Activated naive CD8-positive, alpha-beta T cell treated with anti-CD3 and anti-CD28 coated beads, Interleukin-2, amount 50 U/mL, for 24 hours (primary cell): ENCODE measurements at regions not wholly inside any gene's neighbourhood (a gene's known extent, or its start where the extent isn't known, plus 50 kb on each side); places are given as distances from the start of the nearest gene placed in this dataset.
"Not testable (repeated sequence)": the region's sequence is repeated elsewhere in the genome, so short reads cannot be mapped to it uniquely, and the experiment has no call there.

ENCODE experiments used
- ATAC-seq: fragments of 150-1000 bp; cut with Tn5 transposase; one replicate; pipeline ENCODE4 v1.10.0; 2021
- DNase-seq: peaks from one replicate; pipeline ENCODE4 v3.0.0; 2021
- H3K27ac Mint-ChIP-seq: one replicate; pipeline ENCODE4 v1.8.0; 2021; ENCODE audit warnings: mild to moderate bottlenecking, mixed read lengths
- H3K27me3 Mint-ChIP-seq: one replicate; pipeline ENCODE4 v1.8.0; 2021; ENCODE audit warnings: mixed read lengths
- H3K36me3 Mint-ChIP-seq: one replicate; pipeline ENCODE4 v1.8.0; 2021; ENCODE audit warnings: low read depth, mixed read lengths
- H3K4me1 Mint-ChIP-seq: one replicate; pipeline ENCODE4 v1.8.0; 2021; ENCODE audit warnings: mixed read lengths
- H3K4me3 Mint-ChIP-seq: one replicate; pipeline ENCODE4 v1.8.0; 2021; ENCODE audit warnings: mild to moderate bottlenecking, moderate library complexity, mixed read lengths
- H3K9me3 Mint-ChIP-seq: one replicate; pipeline ENCODE4 v1.8.0; 2021; ENCODE audit warnings: mixed read lengths

GRCh38 chr1:115524236-115524635, 117.5 kb upstream of the VANGL1 start:
- no peak overlapping the region for H3K4me3 Mint-ChIP-seq
- peaks cover 10% of the 10 kb centered on the region for H3K27me3 Mint-ChIP-seq
- H3K9me3 Mint-ChIP-seq: no peaks in the 10 kb centered on the region
- no peaks in the 10 kb centered on the region for H3K4me1 Mint-ChIP-seq
- H3K27ac Mint-ChIP-seq: no peak overlapping the region
- DNase-seq (no peak), ATAC-seq (no peak)
- no peaks in the 10 kb centered on the region for H3K36me3 Mint-ChIP-seq

DNA sequence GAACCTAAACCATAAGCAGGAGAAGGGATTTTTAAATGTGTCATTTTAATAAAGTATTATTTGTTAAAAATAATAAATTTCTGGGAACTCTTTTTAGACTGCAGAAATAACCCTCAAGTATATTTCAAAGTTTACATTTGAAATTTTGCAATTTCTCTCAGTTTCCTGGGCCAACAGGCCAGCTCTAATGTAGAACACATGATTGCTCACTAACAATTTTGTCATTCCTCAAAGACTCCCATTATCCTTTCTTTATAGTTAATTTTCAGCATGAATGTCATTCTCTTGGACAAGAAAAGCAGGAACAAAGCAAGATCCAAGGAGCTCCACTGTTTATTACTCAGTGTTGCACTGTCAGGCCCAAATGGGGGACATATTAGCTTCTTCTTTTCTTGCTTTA, 119.4 kb upstream of the VANGL1 start:
- no peak for DNase-seq
- Mint-ChIP-seq H3K27me3 (peaks cover 12% of the 10 kb centered on the region), H3K4me3 (no peak overlapping the region), H3K9me3 (no peaks in the 10 kb centered on the region), H3K4me1 (no peaks in the 10 kb centered on the region), H3K36me3 (no peaks in the 10 kb centered on the region), H3K27ac (no peak overlapping the region)
- ATAC-seq: no peak

- ATAC-seq: no peak
Observed at GRCh38 chr1:115515270-115515669, 126.5 kb upstream of the VANGL1 start.

DNA sequence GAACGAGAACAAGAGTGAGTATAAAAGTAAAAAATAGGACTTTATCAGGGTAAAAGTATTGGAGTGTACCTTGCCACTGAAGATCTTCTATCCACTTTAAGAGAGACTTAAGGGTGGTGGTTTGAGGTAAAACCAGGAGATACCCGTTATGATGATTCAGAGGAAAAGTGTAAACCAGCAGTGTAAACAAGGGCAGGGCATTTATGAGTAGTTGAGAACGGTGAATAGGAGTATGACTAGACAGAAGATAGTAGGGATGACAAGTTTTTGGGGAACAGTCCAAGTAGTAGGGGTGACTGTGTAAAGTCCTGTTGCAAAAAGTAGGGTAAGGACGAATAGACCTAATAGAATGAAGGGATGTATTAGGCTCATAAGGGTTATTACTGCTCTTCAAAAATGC, 131.5 kb upstream of the VANGL1 start:
- not testable (repeated sequence) for H3K4me3 Mint-ChIP-seq, H3K9me3 Mint-ChIP-seq, DNase-seq, ATAC-seq, H3K36me3 Mint-ChIP-seq, H3K27ac Mint-ChIP-seq, H3K27me3 Mint-ChIP-seq, H3K4me1 Mint-ChIP-seq

More at GRCh38 chr1:115515270-115515669, 126.5 kb upstream of the VANGL1 start:
- DNase-seq: no peak
- H3K27ac Mint-ChIP-seq: no peak overlapping the region
- no peaks in the 10 kb centered on the region for H3K4me1 Mint-ChIP-seq
- no peak overlapping the region for H3K4me3 Mint-ChIP-seq
- H3K27me3 Mint-ChIP-seq: peaks cover 10% of the 10 kb centered on the region
- no peaks in the 10 kb centered on the region for H3K36me3 Mint-ChIP-seq
- no peaks in the 10 kb centered on the region for H3K9me3 Mint-ChIP-seq

DNA sequence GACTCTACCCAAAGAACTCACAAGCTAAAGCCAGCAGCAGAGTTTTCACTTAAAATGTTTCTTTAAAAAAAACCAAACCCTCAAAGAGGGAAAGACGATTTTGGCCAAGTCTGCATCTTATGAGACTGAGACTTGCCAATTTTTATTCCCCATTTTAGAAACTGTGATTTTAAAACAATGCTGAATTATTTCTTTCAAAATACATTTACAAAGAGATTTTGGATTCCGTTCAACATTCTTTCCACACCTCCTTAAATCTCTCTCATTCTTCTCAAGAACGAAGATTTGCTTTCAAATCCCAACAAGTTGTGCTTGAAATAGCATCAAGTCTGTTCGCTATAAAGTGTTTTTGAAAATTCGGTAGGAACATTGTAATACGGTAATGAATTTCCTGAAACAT, 133.9 kb upstream of the VANGL1 start:
- Mint-ChIP-seq H3K27ac (no peak overlapping the region), H3K4me3 (no peak overlapping the region), H3K36me3 (no peaks in the 10 kb centered on the region), H3K4me1 (no peaks in the 10 kb centered on the region), H3K9me3 (no peaks in the 10 kb centered on the region), H3K27me3 (peaks cover 9% of the 10 kb centered on the region)
- no peak for ATAC-seq
- no peak for DNase-seq

- Mint-ChIP-seq H3K27me3 (peaks cover 9% of the 10 kb centered on the region), H3K36me3 (no peaks in the 10 kb centered on the region), H3K27ac (no peak overlapping the region), H3K4me3 (no peak overlapping the region), H3K4me1 (peaks cover 5% of the 10 kb centered on the region), H3K9me3 (no peaks in the 10 kb centered on the region)
- ATAC-seq (no peak), DNase-seq (no peak)
Observed at GRCh38 chr1:115506924-115507589, 134.7 kb upstream of the VANGL1 start.

GRCh38 chr1:115506518-115506917, 135.3 kb upstream of the VANGL1 start:
- DNase-seq (no peak), ATAC-seq (no peak)
- Mint-ChIP-seq H3K27me3 (peaks cover 9% of the 10 kb centered on the region), H3K4me1 (peaks cover 11% of the 10 kb centered on the region), H3K4me3 (no peak overlapping the region), H3K9me3 (no peaks in the 10 kb centered on the region), H3K36me3 (no peaks in the 10 kb centered on the region), H3K27ac (no peak overlapping the region)

GRCh38 chr1:115505148-115505571, 136.6 kb upstream of the VANGL1 start:
- H3K9me3 Mint-ChIP-seq: no peaks in the 10 kb centered on the region
- H3K27me3 Mint-ChIP-seq: peaks cover 11% of the 10 kb centered on the region
- H3K36me3 Mint-ChIP-seq: no peaks in the 10 kb centered on the region
- ATAC-seq (no peak), DNase-seq (no peak)
- H3K27ac Mint-ChIP-seq: no peak overlapping the region
- no peak overlapping the region for H3K4me3 Mint-ChIP-seq
- H3K4me1 Mint-ChIP-seq: peaks cover 12% of the 10 kb centered on the region

- not testable (repeated sequence) for ATAC-seq
Observed at GRCh38 chr1:115502183-115502582, 139.6 kb upstream of the VANGL1 start.

GRCh38 chr1:115501476-115501875, 140.3 kb upstream of the VANGL1 start:
- H3K4me1 Mint-ChIP-seq: peaks cover 12% of the 10 kb centered on the region
- peaks cover 5% of the 10 kb centered on the region for H3K27me3 Mint-ChIP-seq
- DNase-seq (no peak), ATAC-seq (no peak)
- H3K27ac Mint-ChIP-seq: no peak overlapping the region
- H3K9me3 Mint-ChIP-seq: no peaks in the 10 kb centered on the region
- H3K36me3 Mint-ChIP-seq: no peaks in the 10 kb centered on the region
- no peak overlapping the region for H3K4me3 Mint-ChIP-seq

More at GRCh38 chr1:115502183-115502582, 139.6 kb upstream of the VANGL1 start:
- not testable (repeated sequence) for H3K4me3 Mint-ChIP-seq, DNase-seq, H3K27ac Mint-ChIP-seq, H3K36me3 Mint-ChIP-seq, H3K27me3 Mint-ChIP-seq, H3K9me3 Mint-ChIP-seq
- H3K4me1 Mint-ChIP-seq: peaks cover 12% of the 10 kb centered on the region

- ATAC-seq (no peak), DNase-seq (no peak)
- no peak overlapping the region for H3K27ac Mint-ChIP-seq
- peaks cover 12% of the 10 kb centered on the region for H3K4me1 Mint-ChIP-seq
- H3K27me3 Mint-ChIP-seq: peaks cover 4% of the 10 kb centered on the region
- no peaks in the 10 kb centered on the region for H3K36me3 Mint-ChIP-seq
- H3K4me3 Mint-ChIP-seq: no peak overlapping the region
- no peaks in the 10 kb centered on the region for H3K9me3 Mint-ChIP-seq
Observed at GRCh38 chr1:115499253-115499652, 142.5 kb upstream of the VANGL1 start.

DNA sequence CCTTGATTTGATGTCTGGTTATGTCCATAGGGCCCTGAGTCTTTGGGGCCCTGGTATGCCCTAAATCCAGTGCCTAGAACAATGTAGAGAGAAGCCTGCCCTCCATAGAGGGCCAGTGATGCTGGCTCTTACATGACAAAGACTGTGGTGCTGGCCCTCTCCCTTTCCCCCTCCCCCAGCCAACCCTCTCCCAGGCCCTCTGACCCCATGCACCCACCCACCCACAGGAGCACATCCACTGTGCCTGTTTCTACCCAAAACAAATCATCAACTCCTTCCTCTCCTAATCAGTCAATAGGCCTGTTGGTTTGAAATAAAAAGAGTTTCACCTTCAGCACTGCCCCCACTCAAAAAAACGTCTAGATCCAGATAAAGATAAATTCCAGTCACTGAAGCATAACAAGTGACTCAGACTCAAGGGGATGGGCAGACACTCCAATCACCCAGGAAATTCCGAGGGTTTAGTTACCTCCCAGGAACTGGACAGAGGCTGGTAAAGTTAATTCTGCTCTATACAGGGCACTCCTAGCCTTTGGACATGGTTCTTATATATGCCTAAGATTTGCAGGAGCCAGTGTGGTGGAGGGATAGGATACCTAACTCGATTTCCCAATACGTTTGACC, 144.8 kb upstream of the VANGL1 start:
- no peaks in the 10 kb centered on the region for H3K36me3 Mint-ChIP-seq
- peaks cover 6% of the 10 kb centered on the region for H3K4me1 Mint-ChIP-seq
- DNase-seq: no peak
- ATAC-seq: no peak
- no peak overlapping the region for H3K27ac Mint-ChIP-seq
- H3K4me3 Mint-ChIP-seq: no peak overlapping the region
- H3K9me3 Mint-ChIP-seq: no peaks in the 10 kb centered on the region
- peaks cover 4% of the 10 kb centered on the region for H3K27me3 Mint-ChIP-seq

DNA sequence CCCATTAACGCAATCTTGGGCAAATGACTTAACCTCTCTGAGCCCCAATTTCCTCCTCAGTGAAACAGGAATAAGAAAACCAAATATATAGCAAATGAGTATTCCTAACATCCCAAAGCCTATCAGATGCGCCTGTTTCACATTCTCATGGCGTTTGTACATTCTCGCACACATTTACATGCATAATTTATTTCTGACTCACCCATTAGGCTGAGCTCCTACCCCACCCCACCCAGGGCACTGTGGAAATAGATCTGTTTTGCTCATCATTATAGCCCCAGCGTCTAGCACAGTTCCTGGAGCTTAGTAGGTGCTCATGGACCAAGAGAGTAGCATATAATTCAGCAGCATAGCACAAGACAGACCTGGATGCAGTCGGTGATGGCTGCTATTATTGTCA, 146.1 kb upstream of the VANGL1 start:
- Mint-ChIP-seq H3K27me3 (peaks cover 4% of the 10 kb centered on the region), H3K9me3 (no peaks in the 10 kb centered on the region), H3K4me3 (no peak overlapping the region), H3K36me3 (no peaks in the 10 kb centered on the region), H3K4me1 (no peaks in the 10 kb centered on the region), H3K27ac (no peak overlapping the region)
- DNase-seq: no peak
- peak; percentile 11 for ATAC-seq

DNA sequence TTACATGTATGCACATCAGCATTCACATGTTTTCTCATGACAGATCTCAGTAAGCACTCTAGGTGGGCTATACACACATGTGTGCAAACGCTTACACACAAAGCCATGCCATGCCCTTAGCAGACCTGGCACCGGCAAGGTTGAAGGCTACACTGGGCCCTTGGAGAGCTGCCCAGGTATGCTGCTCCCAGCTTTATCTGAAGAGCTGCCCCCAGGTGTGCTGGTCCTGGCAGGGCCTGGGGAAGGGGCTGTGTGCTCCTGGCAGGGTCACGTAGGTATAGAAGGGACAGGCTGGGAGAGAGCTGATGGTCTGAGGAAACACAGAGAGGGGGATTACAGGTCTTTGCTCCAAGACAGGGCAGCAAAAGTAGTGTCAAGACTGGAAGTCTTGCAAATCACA, 146.7 kb upstream of the VANGL1 start:
- Mint-ChIP-seq H3K27me3 (peaks cover 2% of the 10 kb centered on the region), H3K4me1 (no peaks in the 10 kb centered on the region), H3K4me3 (no peak overlapping the region), H3K9me3 (no peaks in the 10 kb centered on the region), H3K36me3 (no peaks in the 10 kb centered on the region), H3K27ac (no peak overlapping the region)
- DNase-seq: no peak
- no peak for ATAC-seq

DNA sequence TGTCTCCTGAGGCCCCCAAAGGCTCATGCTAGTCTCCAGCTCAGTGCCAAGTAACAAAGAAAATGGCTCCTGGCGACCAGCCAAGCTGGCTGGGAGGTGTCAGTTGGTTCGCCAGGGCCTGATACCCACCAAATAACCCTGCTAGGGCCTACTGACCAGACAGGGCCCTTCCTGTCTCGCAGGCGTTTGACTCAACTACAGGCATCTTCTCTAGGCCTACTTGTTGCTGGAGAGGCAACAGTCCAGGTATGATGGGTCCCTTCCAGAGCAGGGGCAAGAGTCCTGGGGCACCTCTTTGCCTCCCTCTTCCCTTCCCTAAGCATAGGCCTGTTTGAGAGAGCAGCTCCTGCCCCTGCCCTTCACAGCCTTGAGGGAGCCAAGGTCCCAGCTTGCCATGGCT, 147.9 kb upstream of the VANGL1 start:
- Mint-ChIP-seq H3K36me3 (no peaks in the 10 kb centered on the region), H3K4me3 (no peak overlapping the region), H3K27ac (no peak overlapping the region), H3K4me1 (no peaks in the 10 kb centered on the region), H3K27me3 (peaks cover 2% of the 10 kb centered on the region), H3K9me3 (no peaks in the 10 kb centered on the region)
- DNase-seq (no peak), ATAC-seq (no peak)
